ENCODE measurements at regions not wholly inside any gene's neighbourhood (a gene's known extent, or its start where the extent isn't known, plus 50 kb on each side); places are given as distances from the start of the nearest gene placed in this dataset.

GRCh38 chr5:23721336-23721735 is 213.9 kb downstream of the PRDM9 start:
- TF ChIP-seq, protein P1, sequence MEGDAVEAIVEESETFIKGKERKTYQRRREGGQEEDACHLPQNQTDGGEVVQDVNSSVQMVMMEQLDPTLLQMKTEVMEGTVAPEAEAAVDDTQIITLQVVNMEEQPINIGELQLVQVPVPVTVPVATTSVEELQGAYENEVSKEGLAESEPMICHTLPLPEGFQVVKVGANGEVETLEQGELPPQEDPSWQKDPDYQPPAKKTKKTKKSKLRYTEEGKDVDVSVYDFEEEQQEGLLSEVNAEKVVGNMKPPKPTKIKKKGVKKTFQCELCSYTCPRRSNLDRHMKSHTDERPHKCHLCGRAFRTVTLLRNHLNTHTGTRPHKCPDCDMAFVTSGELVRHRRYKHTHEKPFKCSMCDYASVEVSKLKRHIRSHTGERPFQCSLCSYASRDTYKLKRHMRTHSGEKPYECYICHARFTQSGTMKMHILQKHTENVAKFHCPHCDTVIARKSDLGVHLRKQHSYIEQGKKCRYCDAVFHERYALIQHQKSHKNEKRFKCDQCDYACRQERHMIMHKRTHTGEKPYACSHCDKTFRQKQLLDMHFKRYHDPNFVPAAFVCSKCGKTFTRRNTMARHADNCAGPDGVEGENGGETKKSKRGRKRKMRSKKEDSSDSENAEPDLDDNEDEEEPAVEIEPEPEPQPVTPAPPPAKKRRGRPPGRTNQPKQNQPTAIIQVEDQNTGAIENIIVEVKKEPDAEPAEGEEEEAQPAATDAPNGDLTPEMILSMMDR (IDR thresholded peaks at IDR 0.05; ENCODE audit: low read length) = no peak
- no peak for TF ChIP-seq EZH2 (IDR thresholded peaks at IDR 0.05; ENCODE audit: borderline replicate concordance, low read length)
